GM12891 (cell line): ENCODE measurements at regions not wholly inside any gene's neighbourhood (a gene's known extent, or its start where the extent isn't known, plus 50 kb on each side); places are given as distances from the start of the nearest gene placed in this dataset.

ENCODE experiments used
- PAX5 ChIP-seq: IDR thresholded peaks from 2 replicates; pipeline ENCODE4 v1.6.1; 2011; ENCODE audit warnings: low read length, moderate library complexity, mild to moderate bottlenecking; ENCODE audit not compliant: insufficient read depth, severe bottlenecking
- POLR2A ChIP-seq: IDR thresholded peaks from 2 replicates; pipeline ENCODE4 v1.6.1; 2011; ENCODE audit warnings: low read depth, low read length, control low read depth
- POLR2AphosphoS5 ChIP-seq: IDR thresholded peaks from 2 replicates; pipeline ENCODE4 v1.6.1; 2011; ENCODE audit warnings: low read depth, low read length, control low read depth
- POU2F2 ChIP-seq: IDR thresholded peaks from 2 replicates; pipeline ENCODE4 v1.6.1; 2011; ENCODE audit warnings: low read depth, mild to moderate bottlenecking, control low read depth, low read length, moderate library complexity
- TAF1 ChIP-seq: IDR thresholded peaks from 2 replicates; pipeline ENCODE4 v1.6.1; 2011; ENCODE audit warnings: low read depth, low read length, control low read depth

DNA sequence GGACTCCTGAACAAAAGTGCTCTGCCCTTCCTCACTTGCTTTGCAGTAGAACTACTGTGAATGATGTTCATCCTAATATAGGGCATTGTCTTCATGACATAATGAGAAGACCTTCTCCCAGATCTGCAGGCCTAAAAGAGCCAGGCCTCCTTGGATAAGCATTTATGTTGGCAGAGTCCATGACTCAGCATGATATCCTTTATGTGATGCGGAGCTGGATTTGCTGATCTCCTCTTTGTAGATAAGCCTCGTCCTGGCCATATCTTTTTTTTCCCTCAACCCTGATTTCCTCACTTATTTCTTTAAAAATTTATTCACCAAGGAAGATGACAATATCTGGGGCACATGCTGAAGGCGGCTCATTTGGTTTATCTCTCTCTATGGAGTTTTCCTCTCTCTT lies 62.4 kb upstream of the TAS2R1 start:
- no peak for TF ChIP-seq POLR2AphosphoS5
- no peak for TF ChIP-seq TAF1
- no peak for TF ChIP-seq POLR2A
- TF ChIP-seq POU2F2: no peak
- no peak for TF ChIP-seq PAX5
